ENCODE measurements at regions not wholly inside any gene's neighbourhood (a gene's known extent, or its start where the extent isn't known, plus 50 kb on each side); places are given as distances from the start of the nearest gene placed in this dataset.

DNA sequence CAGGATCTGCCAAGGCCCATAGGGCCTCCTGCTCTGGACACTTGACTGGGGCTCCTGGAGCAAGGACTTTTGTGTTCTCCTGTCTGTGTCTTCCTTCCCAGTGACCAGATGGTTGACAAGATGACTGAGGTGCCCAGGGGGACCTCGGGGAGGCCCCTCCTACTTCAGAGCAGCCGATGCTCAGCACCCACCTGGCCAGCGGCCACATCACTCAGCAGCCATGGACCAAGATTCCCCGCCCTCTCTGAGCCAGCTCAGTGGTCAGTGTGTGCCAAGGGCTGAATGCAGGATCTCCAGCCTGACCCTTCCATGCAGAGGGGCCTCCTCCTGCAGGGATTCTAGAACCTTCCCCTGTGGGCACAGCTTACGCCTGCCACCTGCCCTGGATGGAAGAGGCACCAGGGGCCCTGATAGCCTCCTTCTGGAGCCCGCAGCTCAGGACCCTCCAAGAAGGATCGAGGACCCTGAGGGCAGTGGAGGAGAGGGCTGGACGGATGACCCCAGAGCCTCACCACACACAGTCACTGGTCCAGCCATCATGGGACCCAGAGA is 87.4 kb upstream of the GPC1 start:
- H3K36me3 Mint-ChIP-seq = peaks cover 1% of the 10 kb centered on the region
- H3K4me1 Mint-ChIP-seq = no peaks in the 10 kb centered on the region
- H3K4me3 Mint-ChIP-seq = no peak overlapping the region
- no peaks in the 10 kb centered on the region for H3K9me3 Mint-ChIP-seq
- no peak overlapping the region for H3K27ac Mint-ChIP-seq
- H3K27me3 Mint-ChIP-seq = peaks cover 4% of the 10 kb centered on the region

DNA sequence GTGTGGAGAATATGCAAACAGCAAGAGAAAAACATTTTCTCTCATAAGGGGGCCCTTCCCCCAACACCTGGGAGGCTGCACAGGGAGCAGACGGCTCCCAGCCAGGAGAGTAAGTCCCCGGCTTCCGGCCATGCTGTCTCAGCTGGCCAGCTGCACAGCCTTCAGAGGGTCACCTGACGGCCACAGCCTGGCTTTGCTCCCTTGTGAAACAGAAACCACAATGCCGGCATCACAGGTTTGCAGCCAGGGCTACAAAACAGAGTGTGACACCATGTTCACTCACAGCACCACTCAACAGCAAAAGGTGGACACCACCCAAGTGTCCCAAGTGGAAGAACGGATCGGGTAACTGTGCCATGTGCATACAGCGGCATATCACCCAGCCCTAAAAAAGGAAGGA is 86.9 kb upstream of the GPC1 start:
- Mint-ChIP-seq H3K36me3 (peaks cover 1% of the 10 kb centered on the region), H3K4me1 (no peaks in the 10 kb centered on the region), H3K4me3 (no peak overlapping the region), H3K9me3 (no peaks in the 10 kb centered on the region), H3K27ac (no peak overlapping the region), H3K27me3 (peaks cover 4% of the 10 kb centered on the region)

DNA sequence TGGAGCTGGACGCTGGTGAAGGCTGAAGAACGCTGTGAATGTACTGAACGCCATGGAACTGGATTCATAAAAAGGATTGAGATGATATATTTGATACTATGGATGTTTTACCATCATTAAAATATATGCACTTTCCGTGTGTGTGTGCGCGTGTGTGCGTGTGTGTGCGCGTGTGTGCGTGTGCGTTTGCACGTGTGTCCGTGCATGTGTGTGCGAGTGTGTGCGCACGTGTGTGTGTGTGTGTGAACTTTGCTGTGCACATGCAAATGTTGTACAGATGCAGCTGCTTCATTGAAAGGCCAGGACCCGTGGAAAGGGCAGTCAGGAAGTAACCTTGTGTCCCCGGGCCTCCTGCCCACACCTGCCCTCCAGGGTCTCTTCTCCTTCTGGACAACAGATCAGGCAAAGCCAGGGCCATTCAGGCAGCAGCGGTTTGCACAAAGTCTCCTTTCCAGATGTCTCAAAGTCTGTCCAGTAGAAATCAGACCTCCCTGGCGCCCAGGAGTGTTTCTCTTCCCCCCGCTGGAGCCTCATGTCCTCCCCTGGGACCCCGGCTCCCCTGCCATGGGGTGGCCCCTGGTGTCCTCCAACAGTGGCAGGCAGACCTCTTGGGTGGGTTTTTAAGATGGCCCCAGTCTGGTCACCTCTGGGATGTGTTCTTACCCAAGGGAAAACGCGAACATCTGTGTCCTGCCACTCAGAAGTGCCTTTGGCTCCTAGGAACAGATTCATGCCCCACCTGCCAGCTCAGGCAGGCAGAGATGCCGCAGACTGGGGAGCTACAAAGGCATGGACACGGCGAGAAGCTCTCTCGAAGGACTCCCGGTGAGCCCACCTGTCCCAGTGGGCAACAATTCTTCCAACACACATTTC is 86.1 kb upstream of the GPC1 start:
- H3K27me3 Mint-ChIP-seq = peaks cover 4% of the 10 kb centered on the region
- H3K27ac Mint-ChIP-seq = no peak overlapping the region
- H3K36me3 Mint-ChIP-seq = peaks cover 1% of the 10 kb centered on the region
- H3K4me1 Mint-ChIP-seq = no peaks in the 10 kb centered on the region
- H3K9me3 Mint-ChIP-seq = no peaks in the 10 kb centered on the region
- H3K4me3 Mint-ChIP-seq = no peak overlapping the region

DNA sequence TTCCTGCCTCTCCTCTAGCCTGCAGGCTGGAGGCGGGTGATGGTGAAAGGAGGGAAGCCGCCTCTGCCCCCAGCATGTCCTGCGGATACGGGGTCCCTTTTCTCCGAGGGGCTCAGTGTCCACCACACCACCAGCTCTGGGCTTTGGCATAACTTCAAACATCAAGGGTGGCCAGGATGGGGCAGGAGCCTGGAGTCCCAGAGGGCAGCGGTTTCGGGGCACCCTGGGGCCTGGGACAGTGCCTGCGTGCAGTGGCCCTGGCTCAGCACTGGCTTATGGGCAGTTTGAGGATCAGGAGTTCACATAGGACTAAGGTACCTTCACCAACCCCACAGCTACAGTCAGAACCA is 85.5 kb upstream of the GPC1 start:
- Mint-ChIP-seq H3K36me3 (peaks cover 1% of the 10 kb centered on the region), H3K9me3 (no peaks in the 10 kb centered on the region), H3K27me3 (peaks cover 4% of the 10 kb centered on the region), H3K27ac (no peak overlapping the region), H3K4me3 (no peak overlapping the region), H3K4me1 (no peaks in the 10 kb centered on the region)

DNA sequence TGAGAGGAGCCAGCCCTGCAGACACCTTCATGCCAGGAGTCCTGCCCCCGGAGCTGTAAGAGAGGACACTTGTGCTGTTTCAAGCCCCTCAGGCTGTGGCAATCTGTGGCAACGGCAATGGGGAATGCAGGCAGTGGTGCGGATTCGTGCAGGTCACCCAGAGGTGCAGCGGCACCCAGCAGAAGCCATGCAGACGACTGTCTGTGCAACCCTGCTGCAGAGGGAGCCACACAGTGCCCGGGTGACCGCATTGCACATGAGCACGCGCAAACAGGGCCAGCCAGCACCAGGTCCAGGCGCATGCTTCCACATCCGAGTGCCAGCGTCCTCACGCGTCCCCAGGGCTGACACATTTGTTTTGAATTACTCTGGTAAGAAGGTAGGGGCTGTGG is 84.8 kb upstream of the GPC1 start:
- H3K4me1 Mint-ChIP-seq = no peaks in the 10 kb centered on the region
- H3K36me3 Mint-ChIP-seq = peaks cover under 1% of the 10 kb centered on the region
- H3K27ac Mint-ChIP-seq = no peak overlapping the region
- peaks cover 4% of the 10 kb centered on the region for H3K27me3 Mint-ChIP-seq
- H3K9me3 Mint-ChIP-seq = no peaks in the 10 kb centered on the region
- H3K4me3 Mint-ChIP-seq = no peak overlapping the region

DNA sequence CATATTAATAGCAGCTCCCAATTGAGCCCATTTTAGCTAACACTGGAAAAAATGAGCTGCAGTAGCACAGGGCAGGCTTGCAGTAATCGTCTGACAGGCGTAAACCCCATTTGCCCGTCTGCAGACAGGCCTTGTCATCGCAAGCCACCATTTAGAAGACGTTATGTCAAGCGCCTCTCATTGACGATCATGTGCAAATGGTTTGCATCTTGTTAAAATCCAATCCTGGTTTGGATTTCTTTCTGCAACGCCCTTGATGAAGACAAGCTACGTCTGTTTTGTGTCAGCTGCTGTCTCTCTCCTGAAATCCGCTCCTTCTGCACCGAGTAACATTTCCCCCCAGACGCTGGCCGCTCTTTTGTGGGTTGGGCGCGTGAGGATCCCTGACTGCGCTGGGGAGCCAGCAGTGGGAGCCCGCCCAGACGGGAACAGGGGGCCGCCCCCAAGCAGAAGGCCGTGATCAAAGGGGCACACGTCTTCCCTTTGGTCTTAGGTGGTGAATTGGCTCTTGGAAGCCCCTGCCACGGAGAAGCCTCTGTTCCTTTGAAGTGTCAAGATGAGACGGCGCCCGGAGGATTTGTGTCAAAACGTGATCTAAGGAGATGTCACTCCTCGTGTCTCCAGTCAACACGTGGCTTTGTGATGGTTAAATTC is 84.2 kb upstream of the GPC1 start:
- peaks cover 4% of the 10 kb centered on the region for H3K27me3 Mint-ChIP-seq
- no peaks in the 10 kb centered on the region for H3K9me3 Mint-ChIP-seq
- H3K27ac Mint-ChIP-seq = no peak overlapping the region
- no peaks in the 10 kb centered on the region for H3K36me3 Mint-ChIP-seq
- H3K4me3 Mint-ChIP-seq = no peak overlapping the region
- H3K4me1 Mint-ChIP-seq = no peaks in the 10 kb centered on the region

DNA sequence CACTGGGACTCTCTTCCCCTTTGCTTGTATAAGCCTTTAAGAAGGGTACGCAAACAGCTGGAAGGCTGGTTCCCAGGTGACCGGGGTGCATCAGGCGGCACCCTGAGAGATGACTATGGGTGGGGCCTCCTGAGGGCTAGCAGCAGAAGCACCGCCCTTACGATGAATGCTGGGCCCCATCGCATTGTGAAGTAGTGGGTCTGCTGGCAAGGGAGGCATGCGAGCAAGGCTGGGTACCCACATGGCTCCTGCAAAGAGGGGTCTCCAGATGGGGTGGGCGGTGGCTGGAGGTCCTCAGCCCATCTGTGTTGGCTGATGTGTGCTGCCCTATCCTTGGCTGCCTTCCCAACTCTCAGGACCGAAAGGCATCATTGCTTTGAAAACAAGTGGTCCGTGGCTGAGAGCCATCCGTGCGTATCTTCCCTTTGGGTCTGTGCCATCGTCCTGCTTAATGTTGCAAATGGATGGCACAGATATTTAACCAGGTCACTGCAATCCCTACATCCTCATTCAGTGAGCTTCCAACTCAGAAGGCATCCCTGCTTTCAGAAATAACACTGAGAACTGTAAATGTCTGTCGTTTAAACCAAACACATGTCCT is 83.5 kb upstream of the GPC1 start:
- H3K9me3 Mint-ChIP-seq = no peaks in the 10 kb centered on the region
- H3K27ac Mint-ChIP-seq = no peak overlapping the region
- H3K4me1 Mint-ChIP-seq = no peaks in the 10 kb centered on the region

DNA sequence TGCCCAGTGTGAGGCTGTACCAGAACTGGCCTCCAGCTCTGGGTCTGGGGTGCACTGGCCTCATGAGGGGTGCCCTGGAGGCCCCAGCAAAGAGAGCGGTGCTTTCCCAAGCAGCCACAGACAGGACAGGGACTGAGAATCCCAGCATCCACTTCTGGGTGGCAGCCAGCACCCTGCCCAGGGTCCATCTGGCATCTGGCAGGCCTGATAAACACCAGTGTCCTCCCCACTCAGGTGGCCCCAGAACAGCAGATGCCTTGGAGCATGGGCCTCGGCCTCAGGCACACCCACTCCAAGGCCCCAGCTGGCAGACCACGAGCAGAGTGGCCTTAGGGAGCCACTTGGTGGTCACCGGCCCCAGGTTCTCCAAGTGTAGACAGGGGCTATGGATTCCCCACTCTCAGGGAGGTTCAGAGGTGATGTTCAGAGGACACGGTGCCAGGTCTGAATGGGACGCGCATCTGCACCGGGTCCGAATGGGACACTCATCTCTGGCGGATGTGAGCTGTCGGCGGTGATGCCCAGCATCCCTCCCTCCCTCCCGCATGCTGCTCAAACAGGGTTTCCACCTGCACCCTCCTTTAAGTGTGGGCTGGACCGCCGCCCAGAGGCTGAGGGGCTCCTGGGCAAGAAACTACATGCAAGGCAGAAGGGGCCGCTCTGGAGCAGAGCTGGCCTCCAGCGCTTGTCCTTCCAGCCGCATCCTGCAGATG is 82.2 kb upstream of the GPC1 start:
- no peaks in the 10 kb centered on the region for H3K36me3 Mint-ChIP-seq
- no peaks in the 10 kb centered on the region for H3K4me1 Mint-ChIP-seq

More for the DNA sequence above, 83.5 kb upstream of the GPC1 start:
- no peaks in the 10 kb centered on the region for H3K36me3 Mint-ChIP-seq
- no peak overlapping the region for H3K4me3 Mint-ChIP-seq
- peaks cover 4% of the 10 kb centered on the region for H3K27me3 Mint-ChIP-seq

DNA sequence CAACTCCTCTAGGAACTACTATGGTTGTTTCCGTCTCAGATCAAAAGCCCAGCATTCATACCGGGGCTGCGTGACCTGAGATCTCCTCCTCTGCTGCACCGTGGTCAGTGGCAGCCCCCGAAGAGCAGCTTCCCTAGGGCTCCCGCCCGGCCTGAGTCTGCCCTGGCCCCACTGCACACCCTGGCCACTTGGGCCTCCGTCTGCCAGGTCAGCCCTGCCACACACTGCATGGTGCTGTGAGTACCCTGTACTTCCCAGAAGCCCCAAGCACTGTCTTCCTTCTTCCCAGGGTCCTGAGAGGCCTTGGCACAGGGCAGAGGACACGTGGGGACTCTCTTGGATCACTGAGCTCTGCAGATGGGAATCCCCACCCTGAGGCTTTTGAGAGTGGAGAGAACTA is 81.5 kb upstream of the GPC1 start:
- Mint-ChIP-seq H3K9me3 (no peaks in the 10 kb centered on the region), H3K4me3 (no peak overlapping the region), H3K36me3 (no peaks in the 10 kb centered on the region), H3K27me3 (peaks cover 4% of the 10 kb centered on the region), H3K4me1 (no peaks in the 10 kb centered on the region), H3K27ac (no peak overlapping the region)

More for the DNA sequence above, 82.2 kb upstream of the GPC1 start:
- Mint-ChIP-seq H3K9me3 (no peaks in the 10 kb centered on the region), H3K4me3 (no peak overlapping the region), H3K27me3 (peaks cover 4% of the 10 kb centered on the region), H3K27ac (no peak overlapping the region)

DNA sequence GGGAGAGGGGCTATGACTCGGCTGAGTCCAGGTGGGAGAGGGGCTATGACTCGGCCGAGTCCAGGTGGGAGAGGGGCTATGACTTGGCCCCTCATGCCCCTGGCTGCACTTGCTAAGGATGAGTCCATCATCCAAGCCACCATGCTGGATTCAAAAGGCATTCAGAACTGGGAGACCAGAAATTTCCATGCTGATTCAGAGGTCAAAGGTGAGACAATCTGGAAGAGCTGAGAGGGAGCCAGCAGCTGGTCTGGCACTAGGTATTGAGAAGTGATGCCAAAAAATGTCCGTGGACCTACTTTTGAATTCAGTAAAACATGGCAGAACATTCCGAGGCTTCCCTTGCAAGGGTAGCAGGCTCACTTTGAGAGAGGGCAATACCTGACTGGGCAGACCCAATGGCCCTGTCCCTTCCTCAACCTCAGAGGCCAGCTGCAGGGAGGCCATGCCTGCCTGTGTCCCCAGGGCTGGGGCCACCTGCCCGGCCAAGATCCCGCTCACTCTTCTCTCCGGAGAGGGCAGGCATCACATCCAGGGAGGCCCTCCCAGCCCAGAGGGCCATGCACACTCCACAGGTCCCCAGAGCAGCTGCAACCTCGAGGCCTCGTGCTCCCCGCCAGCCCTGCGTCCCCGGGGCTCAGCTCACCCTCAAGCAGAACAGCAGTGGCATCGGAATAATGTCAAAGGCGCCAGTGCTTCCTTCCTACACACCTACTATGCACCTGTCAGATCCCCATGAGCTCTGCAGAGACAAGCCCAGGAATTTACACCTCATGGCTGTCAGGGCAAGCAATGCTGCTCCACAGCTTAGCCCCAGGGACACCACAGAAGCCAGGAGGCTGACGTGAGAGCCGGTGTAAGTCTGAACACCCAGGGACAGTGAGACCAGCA is 80.2 kb upstream of the GPC1 start:
- Mint-ChIP-seq H3K4me3 (no peak overlapping the region), H3K9me3 (no peaks in the 10 kb centered on the region), H3K36me3 (no peaks in the 10 kb centered on the region), H3K27me3 (peaks cover 3% of the 10 kb centered on the region), H3K4me1 (no peaks in the 10 kb centered on the region), H3K27ac (no peak overlapping the region)

DNA sequence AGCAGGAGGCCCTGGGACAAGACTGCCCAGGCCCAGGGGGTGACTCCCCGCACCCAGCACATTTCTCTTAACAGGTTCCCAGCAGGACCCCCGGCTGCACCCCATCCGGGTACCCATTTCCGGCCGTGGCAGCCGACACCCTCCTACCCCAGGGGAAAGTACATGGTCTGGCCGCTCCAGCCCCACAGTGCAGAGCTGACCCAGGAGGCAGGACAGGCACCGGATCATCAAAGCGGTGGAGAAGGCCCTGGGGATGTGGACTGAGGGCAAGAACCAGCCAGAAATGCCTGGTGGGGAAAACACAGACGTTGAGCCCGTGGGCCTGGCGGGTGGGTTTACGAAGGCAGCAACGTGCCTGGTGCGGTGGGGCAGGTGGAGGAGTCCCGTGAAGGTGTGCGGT is 79.5 kb upstream of the GPC1 start:
- Mint-ChIP-seq H3K27me3 (peaks cover 1% of the 10 kb centered on the region), H3K27ac (no peak overlapping the region), H3K9me3 (peaks cover 6% of the 10 kb centered on the region), H3K36me3 (peaks cover 2% of the 10 kb centered on the region), H3K4me3 (no peak overlapping the region), H3K4me1 (no peaks in the 10 kb centered on the region)

DNA sequence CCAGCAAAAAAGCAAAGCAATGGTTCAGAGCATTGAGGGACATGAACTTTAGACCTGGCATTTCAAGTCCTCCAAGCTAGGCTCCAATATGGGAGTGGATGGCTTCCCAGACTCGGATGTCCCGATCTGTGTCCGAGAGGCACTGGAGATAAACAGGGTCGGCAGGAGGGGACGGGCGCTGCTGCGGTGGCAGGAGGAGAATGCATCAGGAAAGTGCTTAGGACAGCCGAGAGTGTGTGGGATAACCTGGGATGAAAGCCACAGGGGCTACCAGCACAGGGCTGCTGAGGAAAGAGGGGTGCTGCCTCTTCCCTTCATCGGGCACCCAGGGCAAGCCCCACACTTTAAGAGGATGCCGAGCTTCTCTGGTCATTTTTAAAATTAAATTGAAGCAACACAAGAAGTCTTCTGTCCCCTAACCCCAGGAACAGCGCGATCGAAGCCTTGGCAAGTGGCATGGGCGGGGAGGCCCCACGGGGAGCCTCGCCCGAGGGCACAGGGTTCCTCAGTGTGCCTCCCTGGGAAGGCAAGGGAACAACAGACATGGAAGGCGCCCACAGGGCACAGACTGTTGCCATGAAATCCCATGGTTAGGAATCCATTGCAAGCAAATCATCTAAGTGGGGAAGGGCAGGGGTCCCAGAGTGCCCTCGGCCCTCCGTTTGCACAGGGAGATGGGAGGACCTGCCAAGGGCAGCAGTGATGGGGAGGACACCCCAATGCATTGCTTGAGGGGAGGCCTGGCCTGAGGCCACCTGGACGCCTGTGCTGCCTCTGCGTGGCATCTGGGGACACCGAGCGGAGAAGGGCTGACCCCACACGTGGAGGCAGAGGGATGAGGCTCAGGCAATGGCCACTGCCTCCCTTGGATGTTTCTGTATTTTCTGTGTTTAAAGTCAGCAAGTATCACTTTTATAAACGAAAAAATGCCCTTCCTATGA is 78.5 kb upstream of the GPC1 start:
- Mint-ChIP-seq H3K36me3 (peaks cover 2% of the 10 kb centered on the region), H3K4me1 (no peaks in the 10 kb centered on the region), H3K9me3 (peaks cover 10% of the 10 kb centered on the region), H3K27ac (no peak overlapping the region), H3K4me3 (no peak overlapping the region), H3K27me3 (peaks cover 1% of the 10 kb centered on the region)

DNA sequence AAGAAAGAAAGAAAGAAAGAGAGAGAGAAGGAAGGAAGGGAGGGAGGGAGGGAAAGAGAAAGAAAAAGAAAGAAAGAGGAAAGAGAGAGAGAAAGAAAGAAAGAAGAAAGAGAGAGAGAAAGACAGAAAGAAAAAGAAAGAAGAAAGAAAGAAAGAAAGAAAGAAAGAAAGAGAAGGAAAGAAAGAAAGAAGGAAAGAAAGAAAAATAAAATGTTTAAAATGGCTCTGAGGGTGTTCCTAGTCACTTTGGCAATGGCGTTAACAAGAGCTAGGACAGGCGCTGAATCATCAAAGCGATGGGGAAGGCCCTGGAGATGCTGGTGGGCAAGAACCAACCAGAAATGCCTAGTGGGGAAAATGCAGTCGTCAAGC is 77.8 kb upstream of the GPC1 start:
- Mint-ChIP-seq H3K4me3 (no peak overlapping the region), H3K27me3 (peaks cover 1% of the 10 kb centered on the region), H3K9me3 (peaks cover 10% of the 10 kb centered on the region)

DNA sequence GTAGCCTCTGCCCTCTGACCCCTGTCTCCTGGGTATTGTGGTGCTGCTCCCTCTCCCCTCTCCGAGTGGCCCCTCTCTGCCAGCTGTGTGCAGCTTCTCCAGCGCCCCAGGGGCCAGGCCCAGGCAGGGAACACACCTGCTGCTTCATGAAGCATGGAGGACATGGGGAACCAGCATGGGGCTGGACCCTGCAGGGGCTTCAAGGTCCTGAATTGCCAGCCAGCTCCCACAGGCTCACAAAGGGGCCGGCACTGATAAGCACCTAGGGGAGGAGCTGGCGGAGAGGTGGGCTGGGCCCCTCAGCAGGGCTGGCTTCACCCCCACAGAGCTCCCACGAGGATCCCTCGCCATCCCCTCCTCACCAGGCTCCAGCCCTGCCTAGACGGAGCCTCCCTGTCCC is 77.4 kb upstream of the GPC1 start:
- no peak overlapping the region for H3K4me3 Mint-ChIP-seq
- peaks cover 2% of the 10 kb centered on the region for H3K36me3 Mint-ChIP-seq
- H3K9me3 Mint-ChIP-seq = peaks cover 10% of the 10 kb centered on the region
- no peak overlapping the region for H3K27ac Mint-ChIP-seq
- H3K4me1 Mint-ChIP-seq = no peaks in the 10 kb centered on the region
- H3K27me3 Mint-ChIP-seq = no peaks in the 10 kb centered on the region

More for the DNA sequence above, 77.8 kb upstream of the GPC1 start:
- H3K4me1 Mint-ChIP-seq = no peaks in the 10 kb centered on the region
- H3K27ac Mint-ChIP-seq = no peak overlapping the region
- peaks cover 2% of the 10 kb centered on the region for H3K36me3 Mint-ChIP-seq

Data from activated naive CD4-positive, alpha-beta T cell treated with anti-CD3 and anti-CD28 coated beads, Interleukin-2, amount 50 U/mL, for 24 hours (primary cell).